ENCODE measurements at regions not wholly inside any gene's neighbourhood (a gene's known extent, or its start where the extent isn't known, plus 50 kb on each side); places are given as distances from the start of the nearest gene placed in this dataset.

DNA sequence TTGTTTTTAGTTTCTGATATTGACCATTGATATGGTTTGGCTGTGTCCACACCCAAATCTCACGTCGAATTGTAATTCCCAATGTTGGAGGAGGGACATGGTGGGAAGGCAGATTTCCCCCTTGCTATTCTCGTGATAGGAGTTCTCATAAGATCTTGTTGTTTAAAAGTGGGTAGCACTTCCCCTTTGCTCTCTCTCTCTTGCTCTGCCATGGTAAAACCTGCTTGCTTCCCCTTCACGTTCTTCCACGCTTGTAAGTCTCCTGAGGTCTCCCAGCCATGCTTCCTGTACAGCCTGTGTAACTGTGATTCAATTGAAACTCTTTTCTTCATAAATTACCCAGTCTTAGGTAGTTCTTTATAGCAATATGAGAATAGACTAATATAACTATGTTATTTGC is 203.6 kb upstream of the CHORDC1 start:
- TF ChIP-seq POLR2A (IDR thresholded peaks at IDR 0.05) = no peak
- TF ChIP-seq, protein P1, sequence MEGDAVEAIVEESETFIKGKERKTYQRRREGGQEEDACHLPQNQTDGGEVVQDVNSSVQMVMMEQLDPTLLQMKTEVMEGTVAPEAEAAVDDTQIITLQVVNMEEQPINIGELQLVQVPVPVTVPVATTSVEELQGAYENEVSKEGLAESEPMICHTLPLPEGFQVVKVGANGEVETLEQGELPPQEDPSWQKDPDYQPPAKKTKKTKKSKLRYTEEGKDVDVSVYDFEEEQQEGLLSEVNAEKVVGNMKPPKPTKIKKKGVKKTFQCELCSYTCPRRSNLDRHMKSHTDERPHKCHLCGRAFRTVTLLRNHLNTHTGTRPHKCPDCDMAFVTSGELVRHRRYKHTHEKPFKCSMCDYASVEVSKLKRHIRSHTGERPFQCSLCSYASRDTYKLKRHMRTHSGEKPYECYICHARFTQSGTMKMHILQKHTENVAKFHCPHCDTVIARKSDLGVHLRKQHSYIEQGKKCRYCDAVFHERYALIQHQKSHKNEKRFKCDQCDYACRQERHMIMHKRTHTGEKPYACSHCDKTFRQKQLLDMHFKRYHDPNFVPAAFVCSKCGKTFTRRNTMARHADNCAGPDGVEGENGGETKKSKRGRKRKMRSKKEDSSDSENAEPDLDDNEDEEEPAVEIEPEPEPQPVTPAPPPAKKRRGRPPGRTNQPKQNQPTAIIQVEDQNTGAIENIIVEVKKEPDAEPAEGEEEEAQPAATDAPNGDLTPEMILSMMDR (IDR thresholded peaks at IDR 0.05) = no peak
